ENCODE measurements at regions not wholly inside any gene's neighbourhood (a gene's known extent, or its start where the extent isn't known, plus 50 kb on each side); places are given as distances from the start of the nearest gene placed in this dataset.
A peak's percentile ranks its signal among the peaks of the same experiment; 100 is the strongest.

DNA sequence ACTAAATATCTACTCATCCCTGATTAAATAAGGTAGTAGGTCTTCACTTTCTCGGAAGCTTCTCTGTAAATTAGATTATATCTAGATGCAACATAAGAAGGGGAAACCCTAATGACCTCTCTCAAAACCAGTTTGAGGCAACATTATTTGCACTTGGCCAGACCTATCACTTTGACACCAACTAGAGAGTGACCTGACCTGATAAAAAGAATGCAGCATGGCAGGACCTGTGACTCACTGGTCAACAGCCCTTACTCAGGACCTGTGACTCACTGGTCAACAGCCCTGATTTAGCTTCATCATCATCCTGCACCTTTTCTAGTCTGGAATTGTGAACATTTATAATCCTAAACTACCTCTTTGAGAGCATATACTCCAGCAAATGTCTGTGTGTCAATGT is 1957.7 kb upstream of the CELF4 start:
- Histone ChIP-seq H3K4me1 (ENCODE audit: control insufficient read depth, extremely low read depth, insufficient read depth, low read length) (peaks cover 5% of the 10 kb centered on the region), H3K9me3 (replicated peaks; ENCODE audit: control insufficient read depth, insufficient read depth, low read length) (no peaks in the 10 kb centered on the region), H3K4me2 (ENCODE audit: insufficient read depth, low read length) (no peak overlapping the region), H3K79me2 (ENCODE audit: control insufficient read depth, insufficient read depth, low read length) (no peaks in the 10 kb centered on the region), H3K9me1 (replicated peaks; ENCODE audit: control insufficient read depth, extremely low read depth, insufficient read depth, low read length) (no peaks in the 10 kb centered on the region), H2AFZ (ENCODE audit: low read depth, low read length) (no peak overlapping the region), H4K20me1 (replicated peaks; ENCODE audit: control insufficient read depth, extremely low read depth, insufficient read depth, low read length) (no peaks in the 10 kb centered on the region), H3K27me3 (ENCODE audit: control insufficient read depth in 2 of 2, insufficient read depth in 2 of 2, low read length in 2 of 2) (no peaks in the 10 kb centered on the region), H3K27ac (ENCODE audit: insufficient read depth, low read depth, low read length) (no peak overlapping the region), H3K9ac (replicated peaks; ENCODE audit: extremely low read depth, insufficient read depth, low read length) (no peak overlapping the region), H3K4me3 (replicated peaks in 1 of 3; ENCODE audit: insufficient read depth in 1 of 3, low read depth in 1 of 3, low read length in 3 of 3) (no peak overlapping the region), H3K36me3 (ENCODE audit: control insufficient read depth in 2 of 2, extremely low read depth in 1 of 2, insufficient read depth in 2 of 2, low read length in 2 of 2) (no peaks in the 10 kb centered on the region)
- intact Hi-C loops (cut with micrococcal nuclease) (no loop called here), dilution Hi-C loops (cut with MboI; ENCODE audit: extremely low pct_ligation_motif_present, low sequenced_read_pairs) (no loop called here)
- BruUV-seq (replicated peaks): no TSS peak
- TF ChIP-seq EZH2 (IDR thresholded peaks at IDR 0.05; ENCODE audit: borderline replicate concordance, low read depth, low read length, severe bottlenecking) (no peak), POLR2A (IDR thresholded peaks at IDR 0.05; ENCODE audit: low read depth, low read length) (no peak), GATA2 (IDR thresholded peaks at IDR 0.05; ENCODE audit: insufficient read depth, insufficient read length, low read depth, low read length) (peak; percentile 76), FOS (IDR thresholded peaks at IDR 0.05; ENCODE audit: borderline replicate concordance, insufficient read depth, low read length) (peak; percentile 89), POLR2AphosphoS5 (IDR thresholded peaks at IDR 0.05; ENCODE audit: insufficient read depth, low read depth, low read length) (no peak), JUN (IDR thresholded peaks at IDR 0.05; ENCODE audit: borderline replicate concordance, insufficient read depth, insufficient read length, low read depth) (peak; percentile 75), MYC (IDR thresholded peaks at IDR 0.05; ENCODE audit: low read depth, low read length) (no peak)
- TF ChIP-seq, protein P1, sequence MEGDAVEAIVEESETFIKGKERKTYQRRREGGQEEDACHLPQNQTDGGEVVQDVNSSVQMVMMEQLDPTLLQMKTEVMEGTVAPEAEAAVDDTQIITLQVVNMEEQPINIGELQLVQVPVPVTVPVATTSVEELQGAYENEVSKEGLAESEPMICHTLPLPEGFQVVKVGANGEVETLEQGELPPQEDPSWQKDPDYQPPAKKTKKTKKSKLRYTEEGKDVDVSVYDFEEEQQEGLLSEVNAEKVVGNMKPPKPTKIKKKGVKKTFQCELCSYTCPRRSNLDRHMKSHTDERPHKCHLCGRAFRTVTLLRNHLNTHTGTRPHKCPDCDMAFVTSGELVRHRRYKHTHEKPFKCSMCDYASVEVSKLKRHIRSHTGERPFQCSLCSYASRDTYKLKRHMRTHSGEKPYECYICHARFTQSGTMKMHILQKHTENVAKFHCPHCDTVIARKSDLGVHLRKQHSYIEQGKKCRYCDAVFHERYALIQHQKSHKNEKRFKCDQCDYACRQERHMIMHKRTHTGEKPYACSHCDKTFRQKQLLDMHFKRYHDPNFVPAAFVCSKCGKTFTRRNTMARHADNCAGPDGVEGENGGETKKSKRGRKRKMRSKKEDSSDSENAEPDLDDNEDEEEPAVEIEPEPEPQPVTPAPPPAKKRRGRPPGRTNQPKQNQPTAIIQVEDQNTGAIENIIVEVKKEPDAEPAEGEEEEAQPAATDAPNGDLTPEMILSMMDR (IDR thresholded peaks at IDR 0.05; ENCODE audit: extremely low read depth in 1 of 2, insufficient read depth in 1 of 2, low read depth in 1 of 2, low read length in 2 of 2): no peak
- TF ChIP-seq, protein P2, sequence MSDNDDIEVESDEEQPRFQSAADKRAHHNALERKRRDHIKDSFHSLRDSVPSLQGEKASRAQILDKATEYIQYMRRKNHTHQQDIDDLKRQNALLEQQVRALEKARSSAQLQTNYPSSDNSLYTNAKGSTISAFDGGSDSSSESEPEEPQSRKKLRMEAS (IDR thresholded peaks at IDR 0.05; ENCODE audit: insufficient read depth, insufficient read length): no peak
- peak; percentile 96 for FAIRE-seq
- POLR2A ChIA-PET: no interaction called here
- peak; percentile 57 for DNase-seq (ENCODE audit: low read depth, low spot score)
- CTCF ChIA-PET: interaction anchor here (0.6 to 1.5 kb wide), 4 partner anchors 35 to 636 kb away, joined by 3 to 4 read pairs (median 3); no protein-coding TSS in a partner anchor

Data from endothelial cell of umbilical vein (primary cell).